ENCODE measurements at regions not wholly inside any gene's neighbourhood (a gene's known extent, or its start where the extent isn't known, plus 50 kb on each side); places are given as distances from the start of the nearest gene placed in this dataset.
"Not testable (repeated sequence)": the region's sequence is repeated elsewhere in the genome, so short reads cannot be mapped to it uniquely, and the experiment has no call there.

DNA sequence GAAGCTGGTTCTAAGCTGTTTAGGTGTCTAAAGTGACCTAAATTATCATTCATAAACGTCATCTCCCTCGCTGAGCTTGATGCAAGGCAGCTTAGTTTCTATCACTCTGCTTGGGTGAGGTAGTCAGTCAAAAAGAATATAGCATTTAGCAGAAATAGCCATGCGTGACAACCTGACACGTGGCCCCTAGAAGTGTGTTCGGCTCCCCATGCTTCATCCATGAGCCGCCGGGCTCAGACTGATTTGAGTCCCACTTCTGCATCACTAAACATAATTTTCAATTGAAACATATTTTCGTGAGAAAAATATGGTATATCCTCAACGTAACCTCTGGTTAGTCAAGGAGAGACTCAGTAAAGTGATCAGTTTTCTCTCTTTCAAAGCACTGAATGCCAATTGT, 459.8 kb downstream of the IRS2 start:
- no peak for DNase-seq (ENCODE audit: low read depth in 2 of 2)

DNA sequence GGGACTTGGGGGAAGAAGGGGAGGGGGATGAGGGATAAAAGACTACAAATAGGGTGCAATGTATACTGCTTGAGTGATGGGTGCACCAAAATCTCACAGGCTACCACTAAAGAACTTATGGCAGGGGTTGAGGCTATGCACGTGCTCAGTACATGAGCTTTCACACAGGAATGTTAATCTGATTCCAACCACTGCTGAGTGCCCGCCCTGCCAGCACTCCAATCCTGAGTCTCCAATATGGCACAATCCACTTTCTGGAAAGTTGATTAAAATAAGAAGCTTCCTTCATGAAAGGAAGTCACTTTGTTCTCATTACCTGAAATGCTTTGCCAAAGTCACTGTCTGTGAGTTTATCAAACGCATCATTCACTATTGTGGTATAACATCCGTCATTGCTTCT, 463.0 kb downstream of the IRS2 start:
- DNase-seq (ENCODE audit: low read depth in 2 of 2): no peak

DNA sequence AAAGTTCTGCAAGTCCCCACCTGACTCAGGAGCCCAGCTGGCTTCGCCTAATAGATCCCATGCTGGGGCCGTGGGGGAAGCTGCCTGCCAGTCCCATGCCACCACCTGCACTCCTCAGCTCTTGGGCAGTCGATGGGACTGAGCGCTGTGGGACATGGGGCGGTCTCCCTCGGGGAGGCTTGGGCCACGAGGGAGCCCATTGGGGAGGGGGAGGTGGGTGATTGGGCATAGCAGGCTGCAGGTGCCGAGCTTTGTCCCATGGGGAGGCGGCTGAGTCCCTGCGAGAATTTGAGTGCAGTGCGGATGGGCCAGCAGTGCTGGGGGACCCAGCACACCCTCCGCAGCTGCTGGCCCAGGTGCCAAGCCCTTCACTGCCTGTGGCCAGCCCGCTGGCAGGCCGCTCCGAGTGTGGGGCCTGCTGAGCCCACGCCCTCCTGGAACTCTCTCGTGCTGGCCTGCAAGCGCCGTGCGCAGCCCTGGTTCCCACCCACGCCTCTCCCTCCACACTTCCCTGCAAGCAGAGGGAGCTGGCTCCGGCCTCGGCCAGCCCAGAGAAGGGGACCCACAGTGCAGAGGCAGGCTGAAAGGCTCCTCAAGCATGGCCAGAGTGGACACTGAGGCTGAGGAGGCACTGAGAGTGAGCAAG, 467.3 kb downstream of the IRS2 start:
- no peak for DNase-seq (ENCODE audit: low read depth in 2 of 2)

DNA sequence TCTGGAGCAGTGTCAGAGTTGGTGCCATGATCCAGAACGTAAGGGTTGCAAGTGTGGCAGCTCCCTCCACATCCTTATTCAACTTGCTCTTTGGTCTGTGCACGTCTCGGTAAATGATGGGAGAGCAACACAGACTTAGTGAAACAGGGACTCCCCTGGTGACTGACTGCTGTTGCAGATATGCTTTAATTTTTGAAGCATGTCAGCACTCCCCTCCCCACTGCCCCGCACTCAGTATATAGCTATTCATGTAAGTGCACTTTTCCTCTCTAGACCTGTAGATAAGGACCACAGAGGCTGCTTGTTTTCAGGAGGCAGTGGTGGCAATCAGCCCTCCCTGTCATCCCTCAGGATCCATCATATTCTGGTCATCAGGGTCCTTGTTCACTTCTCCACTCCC, 470.9 kb downstream of the IRS2 start:
- no peak for DNase-seq (ENCODE audit: low read depth in 2 of 2)

DNA sequence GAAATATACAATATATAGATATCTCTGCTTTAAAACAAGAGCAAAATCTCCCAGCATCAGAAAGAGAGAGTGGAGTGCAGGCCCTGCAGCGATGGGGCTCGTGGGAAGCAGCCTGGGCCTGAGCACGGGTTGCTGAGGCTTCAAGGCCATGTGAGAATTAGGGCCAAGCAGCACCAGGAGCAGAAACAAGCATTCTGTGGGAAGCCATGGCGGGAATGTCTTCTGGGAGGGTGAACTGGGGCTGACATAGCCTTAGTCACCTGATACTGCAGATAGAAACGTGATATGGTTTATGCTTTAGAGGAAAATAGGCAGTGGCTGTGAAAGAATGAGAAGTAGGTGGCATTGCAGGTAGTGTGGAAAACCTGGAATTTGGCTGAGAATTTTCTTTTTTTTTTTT, 472.3 kb downstream of the IRS2 start:
- no peak for DNase-seq (ENCODE audit: low read depth in 2 of 2)

DNA sequence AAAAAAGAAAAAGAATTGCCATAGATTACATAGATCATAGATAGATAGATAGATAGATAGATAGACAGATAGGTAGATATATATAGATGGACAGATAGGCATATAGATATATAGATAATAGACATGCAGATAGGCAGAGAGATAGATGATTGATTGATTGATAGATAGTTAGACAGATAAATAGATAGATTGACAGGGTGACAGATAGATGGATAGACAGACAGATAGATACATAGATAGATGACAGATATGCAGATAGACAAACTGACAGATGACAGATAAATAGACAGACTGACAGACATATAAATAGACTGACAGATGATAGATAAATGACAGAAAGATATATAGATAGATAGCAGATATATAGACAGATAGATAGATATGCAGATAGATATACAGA, 474.0 kb downstream of the IRS2 start:
- no peak for DNase-seq (ENCODE audit: low read depth in 2 of 2)

DNA sequence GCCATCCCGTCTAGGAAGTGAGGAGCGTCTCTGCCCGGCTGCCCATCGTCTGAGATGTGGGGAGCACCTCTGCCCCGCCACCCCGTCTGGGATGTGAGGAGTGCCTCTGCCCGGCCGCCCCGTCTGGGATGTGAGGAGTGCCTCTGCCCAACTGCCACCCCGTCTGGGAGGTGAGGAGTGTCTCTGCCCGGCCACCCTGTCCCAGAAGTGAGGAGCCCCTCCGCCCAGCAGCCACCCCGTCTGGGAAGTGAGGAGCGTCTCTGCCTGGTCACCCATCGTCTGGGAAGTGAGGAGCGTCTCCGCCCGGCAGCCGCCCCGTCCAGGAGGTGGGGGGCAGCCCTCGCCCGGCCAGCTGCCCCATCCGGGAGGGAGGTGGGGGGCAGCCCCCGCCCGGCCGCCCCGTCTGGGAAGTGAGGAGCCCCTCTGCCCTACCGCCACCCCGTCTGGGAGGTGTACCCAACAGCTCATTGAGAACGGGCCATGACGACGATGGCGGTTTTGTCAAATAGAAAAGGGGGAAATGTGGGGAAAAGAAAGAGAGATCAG, 474.9 kb downstream of the IRS2 start:
- not testable (repeated sequence) for DNase-seq (ENCODE audit: low read depth in 2 of 2)

DNA sequence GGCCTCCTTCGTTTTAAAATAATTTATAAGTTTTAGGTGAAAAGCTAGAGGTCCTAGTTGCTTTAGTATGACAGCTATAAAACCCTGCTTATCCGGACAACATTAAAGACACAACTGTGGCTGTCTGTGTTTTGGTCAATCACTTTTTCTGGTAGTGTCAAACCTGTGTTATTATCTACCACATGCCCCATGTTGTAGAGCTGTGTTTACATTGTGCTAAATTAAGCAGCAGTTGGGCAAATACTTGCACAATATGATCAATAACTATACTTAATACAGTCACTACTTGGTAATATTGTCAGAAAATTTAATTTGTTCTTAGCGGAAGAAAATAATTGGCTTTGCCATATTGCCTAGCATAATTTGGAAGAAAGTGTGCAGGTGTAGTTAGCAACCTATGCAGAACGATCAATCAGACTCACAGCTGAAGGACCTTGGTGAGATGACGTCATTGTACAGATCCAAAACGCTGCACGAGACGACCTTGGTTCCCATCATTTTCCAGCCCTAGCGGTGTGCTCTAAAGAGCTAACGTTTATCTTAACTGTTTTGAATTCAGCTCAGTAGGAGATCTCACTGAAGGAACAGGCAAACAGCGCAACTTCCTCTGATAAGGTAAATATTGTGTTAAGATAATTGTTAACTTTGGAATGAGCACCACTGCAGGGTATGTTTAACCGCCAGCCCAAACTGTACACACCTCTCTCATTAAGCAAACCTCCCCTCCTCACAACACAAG, 476.6 kb downstream of the IRS2 start:
- no peak for DNase-seq (ENCODE audit: low read depth in 2 of 2)

DNA sequence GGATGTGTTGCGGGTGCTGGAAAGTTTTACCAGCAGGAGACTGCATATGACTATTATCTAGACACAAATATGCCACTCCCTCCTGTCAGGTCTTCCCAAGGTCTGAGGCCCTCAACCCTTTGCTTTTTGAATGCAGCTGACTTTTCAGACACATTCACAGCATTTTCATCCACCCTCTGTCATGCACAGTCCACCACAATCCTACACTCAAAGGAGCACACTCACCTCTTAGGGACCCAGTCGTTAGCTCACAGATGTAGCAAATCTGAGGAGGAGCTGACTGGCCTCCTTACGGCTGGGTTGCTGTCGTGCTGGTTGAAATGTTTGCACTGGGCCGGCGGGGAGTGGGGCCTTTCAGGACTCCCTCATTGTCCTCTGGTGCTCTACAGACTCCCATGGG, 479.4 kb downstream of the IRS2 start:
- DNase-seq (ENCODE audit: low read depth in 2 of 2): no peak

DNA sequence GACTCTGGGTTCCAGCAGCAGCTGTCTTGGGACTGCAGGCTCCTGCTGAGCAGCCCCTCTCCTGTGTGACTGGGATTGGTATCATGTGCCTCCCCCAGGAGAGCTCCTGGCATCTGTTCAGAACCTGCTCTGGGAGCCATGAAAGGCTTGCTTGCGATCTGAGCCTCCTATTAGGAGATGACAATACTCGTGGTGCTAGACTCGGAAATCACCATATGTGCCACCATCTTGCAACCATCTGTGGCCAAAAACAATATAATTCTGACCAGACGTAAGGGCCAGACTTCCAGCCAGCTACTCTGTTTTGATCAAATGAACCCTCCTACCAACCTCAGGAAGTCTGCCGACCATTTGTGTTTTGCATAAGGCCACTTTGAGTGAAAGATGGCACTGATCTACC, 484.7 kb downstream of the IRS2 start:
- DNase-seq (ENCODE audit: low read depth in 2 of 2): no peak

DNA sequence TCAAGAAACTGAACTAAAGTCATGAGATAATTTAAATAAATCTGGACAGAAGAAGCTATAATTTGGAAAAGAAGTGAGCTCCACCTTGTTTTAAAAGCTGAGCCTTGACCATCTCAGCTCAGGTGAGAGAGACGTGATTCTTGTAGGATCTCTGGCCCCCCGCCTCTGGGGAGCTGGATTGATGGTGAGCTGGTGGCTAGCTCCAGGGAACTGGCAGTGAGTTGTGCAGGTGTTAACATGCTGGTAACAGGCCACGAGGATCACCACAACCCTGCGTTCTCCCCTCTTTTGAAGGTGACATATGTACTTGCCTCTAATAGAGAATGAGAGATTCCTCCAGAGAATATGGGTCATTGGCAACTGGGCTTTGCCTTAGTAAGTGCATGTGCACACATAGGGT, 485.1 kb downstream of the IRS2 start:
- DNase-seq (ENCODE audit: low read depth in 2 of 2): no peak

DNA sequence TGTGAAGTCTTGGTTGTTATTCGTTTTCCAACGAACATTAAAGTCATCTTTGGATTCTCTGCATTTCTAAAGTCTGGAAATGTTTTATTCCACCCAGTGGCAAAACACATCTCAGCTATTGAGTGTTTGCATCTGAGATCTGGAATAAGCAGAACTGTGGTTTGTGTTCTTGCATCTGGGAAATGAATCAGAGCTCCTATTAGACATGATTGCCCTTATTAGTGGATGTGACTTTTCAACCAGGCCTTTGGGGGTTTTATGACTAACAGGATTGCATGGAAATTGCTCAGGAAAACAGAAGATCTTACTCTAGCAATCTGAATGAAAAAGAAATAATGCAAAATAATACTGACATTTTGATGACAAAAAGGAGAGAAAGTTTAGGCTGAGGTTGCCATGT, 488.8 kb downstream of the IRS2 start:
- DNase-seq (ENCODE audit: low read depth in 2 of 2): no peak

DNA sequence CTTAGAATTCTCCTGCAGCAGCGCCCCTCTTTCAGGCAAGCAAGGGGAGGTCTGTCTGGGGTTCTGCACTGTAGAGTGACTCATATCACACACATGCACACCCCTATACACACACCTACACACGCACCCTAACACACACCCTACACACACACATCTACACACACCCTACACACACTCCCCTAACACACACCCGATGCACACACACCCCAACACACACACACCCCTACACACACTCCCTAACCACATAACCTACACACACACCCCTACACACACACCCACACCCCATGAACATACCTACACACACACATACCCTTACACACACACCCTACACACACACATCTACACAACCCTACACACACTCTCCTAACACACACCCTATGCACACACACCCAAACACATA, 493.2 kb downstream of the IRS2 start:
- no peak for DNase-seq (ENCODE audit: low read depth in 2 of 2)

DNA sequence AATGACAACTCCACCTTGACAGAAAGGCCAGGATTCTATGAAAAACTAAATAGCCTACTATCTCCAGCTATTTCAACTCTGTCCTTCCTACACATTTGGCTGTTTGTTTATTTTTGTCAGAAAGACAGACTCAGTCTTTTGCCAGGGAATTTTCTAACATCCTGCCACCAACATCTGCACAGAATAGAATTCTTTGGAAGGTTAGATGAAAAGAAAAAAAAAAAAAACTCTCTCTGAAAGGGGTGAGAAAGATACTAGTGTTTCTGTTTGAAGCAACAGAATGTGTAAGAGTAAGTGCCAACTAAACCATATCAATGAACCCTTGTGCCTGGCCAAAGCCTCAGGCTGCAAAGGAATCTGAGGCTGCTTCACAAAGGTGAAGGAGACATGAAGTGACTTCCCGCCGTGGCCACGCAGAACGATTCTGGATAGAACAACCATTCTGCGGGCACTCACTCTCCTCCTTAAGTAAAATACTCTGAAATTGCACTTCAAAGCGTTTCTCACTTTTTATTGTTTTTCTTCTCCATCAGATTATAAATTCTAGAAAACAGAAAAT, 498.2 kb downstream of the IRS2 start:
- no peak for DNase-seq (ENCODE audit: low read depth in 2 of 2)

DNA sequence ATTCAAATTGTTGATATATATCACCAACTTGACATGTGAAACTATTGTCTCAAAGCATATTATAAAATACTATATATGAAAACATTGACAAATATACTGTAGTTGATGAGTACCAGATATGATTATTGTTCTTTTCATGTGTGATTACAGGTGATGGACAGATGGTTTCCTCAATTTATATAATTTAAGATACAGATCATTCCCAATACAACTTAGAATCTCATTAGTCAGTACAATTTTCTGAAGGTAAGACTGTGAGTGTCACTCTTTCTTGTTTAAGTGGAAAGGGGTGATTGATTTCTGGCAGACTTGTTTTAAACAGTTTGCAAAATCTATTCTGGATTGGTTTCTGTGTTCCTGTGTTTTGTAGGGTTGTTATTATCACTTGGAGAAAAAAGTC, 498.8 kb downstream of the IRS2 start:
- DNase-seq (ENCODE audit: low read depth in 2 of 2): no peak

DNA sequence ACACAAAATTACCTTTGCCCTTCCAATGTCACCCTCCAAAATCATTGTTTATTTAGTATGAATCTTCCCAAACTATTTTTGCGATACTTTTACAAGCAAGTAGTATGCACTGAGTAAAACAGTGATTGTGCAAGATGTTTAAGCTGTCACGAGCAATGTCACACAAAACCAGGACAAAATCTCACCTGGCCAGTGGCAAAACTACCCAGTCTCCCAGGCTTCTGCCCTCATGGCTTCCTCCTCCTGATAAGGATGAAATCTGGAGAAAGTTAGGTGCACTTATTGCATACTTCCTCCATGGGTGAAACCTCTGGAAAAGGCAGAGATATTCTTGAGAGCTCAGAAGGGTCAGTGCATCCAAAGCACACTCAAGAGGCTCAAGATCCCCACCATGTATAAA, 500.8 kb downstream of the IRS2 start:
- DNase-seq (ENCODE audit: low read depth in 2 of 2): no peak

DNA sequence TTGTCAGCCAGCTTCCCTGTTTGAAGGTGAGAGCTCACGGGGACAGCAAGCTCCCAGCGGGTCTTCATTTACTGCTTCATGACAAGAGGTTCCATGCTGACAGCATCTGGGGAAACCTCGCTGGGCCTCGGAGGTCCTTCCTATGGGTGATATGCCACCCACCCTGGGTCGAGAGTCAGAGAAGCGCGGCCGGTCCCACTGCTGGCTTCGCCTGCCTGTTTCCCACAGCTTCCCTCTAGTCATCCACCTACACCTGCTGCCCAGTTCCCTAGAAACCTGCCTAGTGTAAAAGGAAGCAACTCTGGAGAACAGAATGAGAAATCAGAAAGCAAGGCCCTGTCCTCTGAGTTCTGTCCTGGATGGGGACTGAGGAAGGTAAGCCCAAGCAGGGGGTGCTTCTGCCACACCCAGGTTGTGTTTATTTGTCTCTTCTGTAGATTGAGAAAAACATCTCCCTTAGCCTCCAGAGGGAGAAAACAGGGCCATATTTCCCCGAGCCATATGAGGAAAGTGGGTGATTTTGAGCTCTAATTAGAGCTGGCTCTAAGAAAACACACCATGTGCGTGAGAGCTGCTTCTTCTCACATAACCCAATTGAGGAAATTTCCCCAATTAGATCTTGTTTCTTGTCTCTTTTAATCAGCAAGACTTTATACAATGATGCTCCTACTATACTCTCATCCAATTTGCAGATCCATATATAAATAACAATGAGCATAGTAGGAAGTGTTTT, 504.3 kb downstream of the IRS2 start:
- no peak for DNase-seq (ENCODE audit: low read depth in 2 of 2)

DNA sequence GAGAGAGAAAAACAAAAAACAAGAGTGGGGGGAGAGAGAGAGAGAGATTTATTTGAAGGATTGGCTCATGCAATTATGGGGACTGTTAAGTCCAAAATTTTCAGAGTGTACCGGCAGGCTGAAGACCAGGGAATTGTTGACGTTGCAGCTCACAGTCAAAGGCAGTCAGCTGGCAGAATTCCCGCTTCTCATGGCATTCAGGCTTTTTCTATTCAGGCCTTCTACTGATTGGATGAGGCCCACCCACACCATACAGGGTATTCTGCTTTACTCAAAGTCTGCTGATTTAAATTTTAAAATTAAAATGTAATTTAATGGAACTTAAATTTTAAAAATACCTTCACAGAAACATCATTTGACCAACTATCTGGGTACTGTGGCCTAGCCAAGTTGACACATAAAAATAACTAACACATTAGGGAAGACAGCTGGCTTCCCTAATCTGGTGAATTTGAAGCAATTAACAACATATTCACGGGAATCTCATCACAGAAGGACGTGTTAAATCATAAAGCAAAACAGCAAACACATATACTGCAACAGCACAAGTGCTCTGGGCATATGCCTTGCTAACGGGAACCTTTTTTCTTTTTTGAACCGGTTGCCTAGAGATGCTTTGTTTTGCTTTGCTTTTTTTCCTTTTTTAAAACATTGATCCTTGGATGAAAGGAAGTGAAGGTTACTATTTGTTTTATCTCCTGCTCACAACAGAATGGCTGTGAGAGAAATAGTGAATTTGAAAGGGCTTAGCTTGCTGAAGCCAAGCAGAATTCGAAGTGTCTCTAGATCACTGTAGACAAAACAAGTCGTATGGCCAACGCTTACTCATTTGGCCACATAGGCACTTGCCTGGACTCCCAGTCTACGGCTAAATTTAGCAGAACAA, 505.1 kb downstream of the IRS2 start:
- no peak for DNase-seq (ENCODE audit: low read depth in 2 of 2)

DNA sequence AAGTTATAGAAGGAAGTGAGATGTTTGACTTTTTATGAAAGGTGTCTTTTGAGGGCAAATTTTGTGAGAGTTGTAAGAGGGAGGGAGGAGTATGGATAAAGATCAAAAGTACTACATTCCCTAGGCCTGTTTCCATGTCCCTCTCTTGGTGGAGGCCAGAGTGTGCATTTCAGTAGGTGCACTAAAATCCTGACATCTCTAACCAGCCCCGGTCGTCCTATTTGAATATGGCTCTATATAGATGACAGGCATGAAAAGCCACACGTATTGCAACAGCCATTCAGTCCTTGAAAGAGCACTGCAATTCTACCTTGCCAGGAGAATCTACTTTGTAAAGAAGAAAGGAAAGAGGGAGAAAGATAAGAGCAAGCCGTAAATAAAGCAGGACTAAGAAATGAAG, 510.1 kb downstream of the IRS2 start:
- no peak for DNase-seq (ENCODE audit: low read depth in 2 of 2)

DNA sequence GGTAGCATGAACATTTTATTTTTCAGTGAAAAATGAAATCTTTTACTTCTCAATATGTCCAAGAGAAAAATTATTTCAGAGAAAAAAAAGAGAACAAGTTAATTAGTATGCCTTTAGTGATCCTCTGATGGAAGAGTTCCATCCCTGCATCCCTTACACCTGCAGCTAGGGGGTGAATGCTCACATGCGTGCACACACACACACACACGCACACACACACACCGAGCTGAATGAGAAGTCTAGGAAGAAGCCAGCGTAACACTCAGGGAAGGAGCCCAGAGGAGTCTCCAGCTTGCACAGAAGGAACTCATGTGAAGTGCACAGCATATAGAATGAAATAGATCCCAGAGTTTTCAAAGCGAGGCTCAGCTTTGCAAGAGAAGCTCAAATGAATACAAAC, 510.5 kb downstream of the IRS2 start:
- DNase-seq (ENCODE audit: low read depth in 2 of 2): no peak

DNA sequence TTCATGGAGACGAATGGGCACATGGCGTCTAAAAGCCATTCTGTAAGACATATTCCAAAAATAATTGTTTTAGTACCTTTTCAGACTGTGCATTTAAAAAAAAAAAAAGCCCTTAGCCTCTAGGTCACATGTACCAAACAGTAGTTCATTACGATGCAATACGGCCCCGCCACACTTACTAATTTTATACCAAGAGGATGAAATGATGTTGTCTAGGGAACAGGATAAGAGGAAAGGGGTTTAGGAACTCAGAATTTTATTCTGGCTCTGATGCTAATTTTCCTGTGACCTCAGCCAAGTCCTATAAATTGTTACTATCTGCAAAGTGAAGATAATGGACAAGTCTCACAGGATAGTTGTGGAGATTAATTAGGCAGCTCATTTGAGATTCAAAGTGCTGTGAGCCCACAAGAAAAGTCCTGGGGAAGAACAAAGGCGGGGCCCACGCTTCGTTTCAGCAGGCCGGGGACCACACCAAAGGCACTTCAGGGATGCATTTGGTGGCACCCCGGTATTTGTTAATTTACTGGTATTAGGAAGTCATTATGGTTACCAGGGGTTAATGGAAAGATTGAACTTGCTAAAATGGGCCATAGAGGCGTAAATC, 511.1 kb downstream of the IRS2 start:
- no peak for DNase-seq (ENCODE audit: low read depth in 2 of 2)
